NB4 (cell line): ENCODE measurements at regions not wholly inside any gene's neighbourhood (a gene's known extent, or its start where the extent isn't known, plus 50 kb on each side); places are given as distances from the start of the nearest gene placed in this dataset.

Experiments
- DNase-seq: peaks from one replicate; pipeline ENCODE4 v3.0.0; 2010; ENCODE audit warnings: low read depth
- H3K4me3 ChIP-seq: one replicate; pipeline ENCODE4 v1.5.1; 2011; ENCODE audit warnings: mild to moderate bottlenecking, low read depth, low read length, moderate library complexity
- CTCF ChIP-seq: IDR thresholded peaks from one replicate; pipeline ENCODE4 v1.5.1; 2012; ENCODE audit warnings: low read depth, low read length
- MAX ChIP-seq: IDR thresholded peaks from 2 replicates; pipeline ENCODE4 v1.6.1; 2011; ENCODE audit warnings: low read depth, low read length
- MYC ChIP-seq: IDR thresholded peaks from 2 replicates; pipeline ENCODE4 v1.6.1; 2011; ENCODE audit warnings: low read depth, low read length
- POLR2A ChIP-seq: IDR thresholded peaks from 2 replicates; pipeline ENCODE4 v1.6.1; 2011; ENCODE audit warnings: mild to moderate bottlenecking; ENCODE audit not compliant: insufficient read length; ENCODE audit errors: extremely low read depth

- H3K4me3 ChIP-seq, result no peak overlapping the region
- TF ChIP-seq MYC (no peak), POLR2A (no peak), MAX (no peak), CTCF (no peak)
- no peak for DNase-seq
Measured at GRCh38 chr10:10368951-10369576, 648.6 kb upstream of the CELF2 start.

- no peak for DNase-seq
- no peak for TF ChIP-seq POLR2A
- no peak for TF ChIP-seq MAX
- TF ChIP-seq MYC, result no peak
- TF ChIP-seq CTCF, result no peak
- H3K4me3 ChIP-seq, result no peak overlapping the region
Measured at GRCh38 chr10:10385831-10386230, 631.8 kb upstream of the CELF2 start.

GRCh38 chr10:10389182-10389581 lies 628.5 kb upstream of the CELF2 start:
- TF ChIP-seq POLR2A (no peak), CTCF (no peak), MAX (no peak), MYC (no peak)
- no peak for DNase-seq
- H3K4me3 ChIP-seq, result no peak overlapping the region

- no peak overlapping the region for H3K4me3 ChIP-seq
- no peak for TF ChIP-seq MAX
- no peak for TF ChIP-seq POLR2A
- TF ChIP-seq MYC, result no peak
- no peak for TF ChIP-seq CTCF
- DNase-seq, result no peak
Measured at GRCh38 chr10:10392511-10392910, 625.2 kb upstream of the CELF2 start.

- no peak for TF ChIP-seq POLR2A
- TF ChIP-seq MYC, result no peak
- no peak for TF ChIP-seq MAX
- no peak for TF ChIP-seq CTCF
- H3K4me3 ChIP-seq, result no peak overlapping the region
- no peak for DNase-seq
Measured at GRCh38 chr10:10394933-10395658, 622.6 kb upstream of the CELF2 start.
